ENCODE measurements at regions not wholly inside any gene's neighbourhood (a gene's known extent, or its start where the extent isn't known, plus 50 kb on each side); places are given as distances from the start of the nearest gene placed in this dataset.
A peak's percentile ranks its signal among the peaks of the same experiment; 100 is the strongest.

GRCh38 chr1:234978397-234979295 is 150.0 kb downstream of the TOMM20 start:
- Mint-ChIP-seq H3K27ac (peak overlapping the region; percentile 93 to 98 (median 95)), H3K9me3 (no peaks in the 10 kb centered on the region), H3K27me3 (ENCODE audit: low read depth) (no peaks in the 10 kb centered on the region), H3K4me3 (peak overlapping the region in 1 of 3 experiments; percentile 5), H3K36me3 (ENCODE audit: low read depth) (no peaks in the 10 kb centered on the region), H3K4me1 (peaks cover 75% of the 10 kb centered on the region)
- no peak for TF ChIP-seq CTCF (IDR thresholded peaks at IDR 0.05; ENCODE audit: unreplicated experiment in 3 of 3)

- Mint-ChIP-seq H3K36me3 (ENCODE audit: low read depth) (no peaks in the 10 kb centered on the region), H3K4me3 (no peak overlapping the region), H3K27me3 (ENCODE audit: low read depth) (no peaks in the 10 kb centered on the region), H3K4me1 (peaks cover 77% of the 10 kb centered on the region), H3K27ac (peak overlapping the region; percentile 93 to 98 (median 95)), H3K9me3 (no peaks in the 10 kb centered on the region)
- TF ChIP-seq CTCF (IDR thresholded peaks at IDR 0.05; ENCODE audit: unreplicated experiment in 3 of 3): no peak
Observed at GRCh38 chr1:234977875-234978396, 150.7 kb downstream of the TOMM20 start.

- Mint-ChIP-seq H3K9me3 (no peaks in the 10 kb centered on the region), H3K4me1 (peaks cover 82% of the 10 kb centered on the region), H3K27ac (peak overlapping the region; percentile 51 to 93 (median 55)), H3K36me3 (ENCODE audit: low read depth) (no peaks in the 10 kb centered on the region), H3K27me3 (ENCODE audit: low read depth) (no peaks in the 10 kb centered on the region), H3K4me3 (peak overlapping the region in 1 of 3 experiments; percentile 26)
- TF ChIP-seq CTCF (IDR thresholded peaks at IDR 0.05; ENCODE audit: unreplicated experiment in 3 of 3): no peak
Observed at GRCh38 chr1:234976861-234977680, 151.6 kb downstream of the TOMM20 start.

- Mint-ChIP-seq H3K27ac (peak overlapping the region; percentile 29 to 93 (median 55)), H3K27me3 (ENCODE audit: low read depth) (no peaks in the 10 kb centered on the region), H3K4me3 (no peak overlapping the region), H3K4me1 (peaks cover 91% of the 10 kb centered on the region), H3K36me3 (ENCODE audit: low read depth) (no peaks in the 10 kb centered on the region), H3K9me3 (no peaks in the 10 kb centered on the region)
- TF ChIP-seq CTCF (IDR thresholded peaks at IDR 0.05; ENCODE audit: unreplicated experiment in 3 of 3): no peak
Observed at GRCh38 chr1:234975941-234976860, 152.4 kb downstream of the TOMM20 start.
